H9 (cell line): ENCODE measurements at regions not wholly inside any gene's neighbourhood (a gene's known extent, or its start where the extent isn't known, plus 50 kb on each side); places are given as distances from the start of the nearest gene placed in this dataset.
"Not testable (repeated sequence)": the region's sequence is repeated elsewhere in the genome, so short reads cannot be mapped to it uniquely, and the experiment has no call there.

Source experiments
- DNase-seq: peaks from one replicate; pipeline ENCODE4 v3.0.0-alpha.2; 2017
- H2AFZ ChIP-seq: one replicate; pipeline ENCODE4 v1.6.1; 2013; ENCODE audit warnings: mild to moderate bottlenecking, low read length, control low read depth, moderate library complexity
- H2AK5ac ChIP-seq: 2 replicates; pipeline ENCODE4 v1.6.1; 2013; ENCODE audit warnings: low read length, control low read depth, mixed read lengths; ENCODE audit not compliant: insufficient read length
- H2BK120ac ChIP-seq: one replicate; pipeline ENCODE4 v1.6.1; 2013; ENCODE audit warnings: low read depth, mild to moderate bottlenecking, low read length, control low read depth, inconsistent platforms; ENCODE audit not compliant: poor library complexity, severe bottlenecking
- H2BK12ac ChIP-seq: 2 replicates; pipeline ENCODE4 v1.6.1; 2013; ENCODE audit warnings: low read length, control low read depth, mixed read lengths, low read depth; ENCODE audit not compliant: insufficient read length
- H2BK15ac ChIP-seq: 2 replicates; pipeline ENCODE4 v1.6.1; 2013; ENCODE audit warnings: low read depth, low read length, control low read depth
- H2BK20ac ChIP-seq: one replicate; pipeline ENCODE4 v1.6.1; 2013; ENCODE audit warnings: low read depth, mild to moderate bottlenecking, low read length, control low read depth, inconsistent platforms; ENCODE audit not compliant: poor library complexity, severe bottlenecking
- H2BK5ac ChIP-seq: 2 replicates; pipeline ENCODE4 v1.6.1; 2013; ENCODE audit warnings: low read length, control low read depth, mixed read lengths; ENCODE audit not compliant: insufficient read length
- H3K14ac ChIP-seq: 2 replicates; pipeline ENCODE4 v1.6.1; 2013; ENCODE audit warnings: low read length, control low read depth; ENCODE audit not compliant: insufficient read depth
- H3K18ac ChIP-seq: 2 replicates; pipeline ENCODE4 v1.6.1; 2013; ENCODE audit warnings: low read depth, mild to moderate bottlenecking, mixed read lengths, low read length, control low read depth; ENCODE audit not compliant: insufficient read length
- H3K23ac ChIP-seq: 2 replicates; pipeline ENCODE4 v1.6.1; 2013; ENCODE audit warnings: low read length, control low read depth, mixed read lengths, low read depth; ENCODE audit not compliant: insufficient read length
- H3K23me2 ChIP-seq: 2 replicates; pipeline ENCODE4 v1.6.1; 2013; ENCODE audit warnings: low read depth, mild to moderate bottlenecking, mixed read lengths, low read length, control low read depth; ENCODE audit not compliant: insufficient read length, poor library complexity, severe bottlenecking
- H3K27ac ChIP-seq: 2 replicates; pipeline ENCODE4 v1.5.1; 2013; ENCODE audit warnings: low read length, control low read depth, mixed read lengths, low read depth; ENCODE audit not compliant: insufficient read length
- H3K27me3 ChIP-seq: 2 replicates; pipeline ENCODE4 v1.6.1; 2013; ENCODE audit warnings: low read length, control low read depth, inconsistent platforms; ENCODE audit not compliant: insufficient read depth
- H3K4ac ChIP-seq: 2 replicates; pipeline ENCODE4 v1.6.1; 2013; ENCODE audit warnings: low read depth, mild to moderate bottlenecking, control low read depth, inconsistent platforms, low read length, moderate library complexity
- H3K4me1 ChIP-seq: 2 replicates; pipeline ENCODE4 v1.6.1; 2013; ENCODE audit warnings: low read length, control low read depth, inconsistent platforms; ENCODE audit not compliant: insufficient read depth
- H3K4me2 ChIP-seq: 2 replicates; pipeline ENCODE4 v1.6.1; 2013; ENCODE audit warnings: low read length, control low read depth, mixed read lengths; ENCODE audit not compliant: insufficient read length, insufficient read depth
- H3K56ac ChIP-seq: 2 replicates; pipeline ENCODE4 v1.6.1; 2013; ENCODE audit warnings: low read depth, mild to moderate bottlenecking, mixed read lengths, low read length, control low read depth; ENCODE audit not compliant: insufficient read length
- H3K79me1 ChIP-seq: 2 replicates; pipeline ENCODE4 v1.6.1; 2013; ENCODE audit warnings: low read depth, mild to moderate bottlenecking, moderate library complexity, low read length, control low read depth, inconsistent platforms; ENCODE audit not compliant: insufficient read depth, poor library complexity, severe bottlenecking
- H3K79me2 ChIP-seq: 2 replicates; pipeline ENCODE4 v1.6.1; 2013; ENCODE audit warnings: low read length, control low read depth, inconsistent platforms; ENCODE audit not compliant: insufficient read depth
- H3K9ac ChIP-seq: 2 replicates; pipeline ENCODE4 v1.6.1; 2013; ENCODE audit warnings: low read length, control low read depth, mixed read lengths; ENCODE audit not compliant: insufficient read length; ENCODE audit errors: extremely low read depth
- H3K9me3 ChIP-seq: one replicate; pipeline ENCODE4 v1.6.1; 2013; ENCODE audit warnings: low read depth, low read length, inconsistent platforms; ENCODE audit not compliant: control insufficient read depth
- H3T11ph ChIP-seq: one replicate; pipeline ENCODE4 v1.6.1; 2013; ENCODE audit warnings: mild to moderate bottlenecking, low read length, control low read depth, inconsistent platforms
- H4K20me1 ChIP-seq: one replicate; pipeline ENCODE4 v1.6.1; 2013; ENCODE audit not compliant: control insufficient read depth, insufficient read length, insufficient read depth
- H4K5ac ChIP-seq: 2 replicates; pipeline ENCODE4 v1.6.1; 2013; ENCODE audit warnings: low read depth, mild to moderate bottlenecking, mixed read lengths, low read length, control low read depth; ENCODE audit not compliant: insufficient read length
- H4K8ac ChIP-seq: replicated peaks from 2 replicates; pipeline ENCODE4 v1.6.1; 2013; ENCODE audit warnings: low read length, control low read depth, mixed read lengths, low read depth; ENCODE audit not compliant: insufficient read length
- H4K91ac ChIP-seq: 2 replicates; pipeline ENCODE4 v1.6.1; 2013; ENCODE audit warnings: low read depth, mild to moderate bottlenecking, moderate library complexity, mixed read lengths, low read length, control low read depth; ENCODE audit not compliant: insufficient read length
- H3K27ac Mint-ChIP-seq, 3 experiments: 2 replicates in 2 of 3; 3 replicates in 1 of 3; pipeline ENCODE4 v1.8.0; 2020 to 2021; ENCODE audit warnings: mixed read lengths in 3 of 3, mild to moderate bottlenecking in 1 of 3, moderate library complexity in 1 of 3
- H3K27me3 Mint-ChIP-seq: 2 replicates; pipeline ENCODE4 v1.8.0; 2021; ENCODE audit warnings: low read depth, mild to moderate bottlenecking, moderate library complexity, mixed read lengths
- H3K36me3 Mint-ChIP-seq, 3 experiments: 2 replicates in 2 of 3; 3 replicates in 1 of 3; pipeline ENCODE4 v1.8.0; 2020 to 2021; ENCODE audit warnings: low read depth in 3 of 3, mixed read lengths in 3 of 3; ENCODE audit not compliant: insufficient read depth in 1 of 3
- H3K4me1 Mint-ChIP-seq, 2 experiments: 2 replicates each; pipeline ENCODE4 v1.8.0; 2020; ENCODE audit warnings: mixed read lengths in 2 of 2
- H3K4me3 Mint-ChIP-seq, 2 experiments: 2 replicates in 1 of 2; 3 replicates in 1 of 2; pipeline ENCODE4 v1.8.0; 2020 to 2021; ENCODE audit warnings: mild to moderate bottlenecking in 2 of 2, mixed read lengths in 2 of 2, moderate library complexity in 1 of 2
- H3K9me3 Mint-ChIP-seq, 2 experiments: 2 replicates in 1 of 2; 3 replicates in 1 of 2; pipeline ENCODE4 v1.8.0; 2020; ENCODE audit warnings: mild to moderate bottlenecking in 2 of 2, mixed read lengths in 2 of 2, moderate library complexity in 1 of 2
- WGBS: extraction: QIAGEN DNeasy Blood & Tissue Kit; methylation state at CpG from one replicate; pipeline ENCODE4 v1.1.7; 2013; ENCODE audit warnings: missing lambda C conversion rate, low lambda C conversion rate, mixed read lengths; ENCODE audit not compliant: insufficient read length; ENCODE audit errors: extremely low coverage; 5-methylcytosine and 5-hydroxymethylcytosine counted together

DNA sequence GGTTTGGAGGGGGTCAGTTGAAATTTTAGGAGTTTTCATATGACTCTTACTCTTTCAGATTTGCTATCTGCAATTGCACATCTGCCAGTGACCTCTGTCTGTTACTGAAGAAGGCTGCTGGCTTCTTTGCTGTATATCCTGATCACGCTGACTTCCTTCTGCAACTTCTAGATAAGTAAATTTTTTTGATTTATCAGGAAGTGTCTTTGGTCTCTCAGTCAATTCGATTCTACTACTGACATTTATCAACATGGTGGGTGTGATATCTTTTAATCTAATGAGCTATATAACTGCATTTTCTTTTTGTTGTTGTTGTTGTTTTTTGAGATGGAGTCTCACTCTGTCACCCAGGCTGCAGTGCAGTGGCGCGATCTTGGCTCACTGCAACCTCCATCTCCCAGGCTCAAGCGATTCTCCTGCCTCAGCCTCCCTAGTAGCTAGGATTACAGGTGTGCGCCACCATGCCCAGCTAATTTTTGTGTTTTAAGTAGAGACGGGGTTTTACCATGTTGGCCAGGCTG, 55.7 kb upstream of the HBS1L start:
- H3K27me3 ChIP-seq, H3K23ac ChIP-seq, H3K4me3 Mint-ChIP-seq, H2BK120ac ChIP-seq, H3T11ph ChIP-seq, DNase-seq, H2BK5ac ChIP-seq, H3K4me1 ChIP-seq, H3K23me2 ChIP-seq, H3K9me3 ChIP-seq, H3K4me2 ChIP-seq, H4K5ac ChIP-seq, H3K9ac ChIP-seq, H2AFZ ChIP-seq, H3K36me3 Mint-ChIP-seq, H3K27ac ChIP-seq, H3K4me1 Mint-ChIP-seq, H3K27me3 Mint-ChIP-seq, H4K20me1 ChIP-seq, H2BK12ac ChIP-seq, H2AK5ac ChIP-seq, H4K8ac ChIP-seq, H3K18ac ChIP-seq, H2BK15ac ChIP-seq, H4K91ac ChIP-seq, H3K79me1 ChIP-seq, H3K79me2 ChIP-seq, H3K4ac ChIP-seq, H3K14ac ChIP-seq, H3K27ac Mint-ChIP-seq, H2BK20ac ChIP-seq, H3K56ac ChIP-seq, H3K9me3 Mint-ChIP-seq: not testable (repeated sequence)
- WGBS: no CpG with 5 or more reads among the region's 7 CpGs
